Lung (tissue), 11 donors: ENCODE measurements at regions not wholly inside any gene's neighbourhood (a gene's known extent, or its start where the extent isn't known, plus 50 kb on each side); places are given as distances from the start of the nearest gene placed in this dataset.

Source experiments
- ATAC-seq: fragments of 200-7000 bp; cut with Tn5 transposase; one replicate; pipeline ENCODE4 v1.9.1; 2020; ENCODE audit warnings: moderate number of reproducible peaks; ENCODE audit not compliant: insufficient read depth, low FRiP score
- DNase-seq, 3 donors: peaks; one replicate each; pipeline ENCODE4 v3.0.0-alpha.2; 2013 to 2017
- H3K27ac ChIP-seq, 2 donors: one replicate each; pipeline ENCODE4 v1.5.1; 2013; ENCODE audit warnings: mild to moderate bottlenecking in 2 of 2, moderate library complexity in 2 of 2, control low read depth in 1 of 2, inconsistent platforms in 1 of 2, low read depth in 1 of 2, low read length in 1 of 2
- H3K27me3 ChIP-seq, 3 donors: one replicate each; pipeline ENCODE4 v1.5.1; 2013; ENCODE audit warnings: low read length in 2 of 3; ENCODE audit not compliant: control insufficient read depth in 3 of 3, insufficient read depth in 3 of 3
- H3K36me3 ChIP-seq, 4 donors: one replicate each; pipeline ENCODE4 v1.5.1; 2013; ENCODE audit warnings: low read length in 4 of 4, mild to moderate bottlenecking in 1 of 4, moderate library complexity in 1 of 4; ENCODE audit not compliant: control insufficient read depth in 4 of 4, insufficient read depth in 4 of 4
- H3K4me1 ChIP-seq, 5 donors: one replicate each; pipeline ENCODE4 v1.5.1; 2013; ENCODE audit warnings: low read length in 5 of 5, mild to moderate bottlenecking in 2 of 5, moderate library complexity in 1 of 5; ENCODE audit not compliant: control insufficient read depth in 5 of 5, insufficient read depth in 5 of 5
- H3K4me3 ChIP-seq: one replicate; pipeline ENCODE4 v1.5.1; 2013; ENCODE audit warnings: mild to moderate bottlenecking, control low read depth, moderate library complexity
- H3K9ac ChIP-seq, 2 donors: one replicate each; pipeline ENCODE4 v1.5.1; 2013; ENCODE audit warnings: low read length in 2 of 2, control low read depth in 1 of 2; ENCODE audit not compliant: insufficient read depth in 1 of 2
- H3K9me3 ChIP-seq, 4 donors: one replicate each; pipeline ENCODE4 v1.5.1; 2013; ENCODE audit warnings: low read length in 3 of 4, mild to moderate bottlenecking in 1 of 4, moderate library complexity in 1 of 4; ENCODE audit not compliant: control insufficient read depth in 4 of 4, insufficient read depth in 3 of 4
- CTCF ChIP-seq: IDR thresholded peaks from 2 replicates; pipeline ENCODE4 v1.5.1; 2012; ENCODE audit warnings: mild to moderate bottlenecking; ENCODE audit errors: control extremely low read depth, extremely low read depth
- WGBS, 2 donors: extraction: QIAGEN DNeasy Blood & Tissue Kit; methylation state at CpG; one replicate each; pipeline ENCODE4 v1.1.7; 2013; 5-methylcytosine and 5-hydroxymethylcytosine counted together
- donor health status: control.
- donor health status: control.
- donor health status: Bipolar disorder and iron deficiency.
- donor health status: healthy.
- donor health status: DM: yes; HTN: yes; CAD: no.

GRCh38 chr9:16959391-16959790, 88.9 kb upstream of the BNC2 start:
- Histone ChIP-seq H3K9me3 (peaks cover 0 to 6% (median 1%) of the 10 kb centered on the region in 4 donors), H3K27me3 (no peaks in the 10 kb centered on the region), H3K4me3 (no peak overlapping the region), H3K27ac (no peak overlapping the region), H3K36me3 (no peaks in the 10 kb centered on the region), H3K9ac (no peak overlapping the region), H3K4me1 (peaks cover 0 to 1% (median 0%) of the 10 kb centered on the region in 5 donors)
- DNase-seq (no peak), ATAC-seq (no peak)
- TF ChIP-seq CTCF, result no peak

GRCh38 chr9:16954040-16954439, 83.6 kb upstream of the BNC2 start:
- Histone ChIP-seq H3K4me3 (no peak overlapping the region), H3K27me3 (no peaks in the 10 kb centered on the region), H3K27ac (no peak overlapping the region), H3K4me1 (no peaks in the 10 kb centered on the region), H3K9ac (no peak overlapping the region), H3K36me3 (no peaks in the 10 kb centered on the region), H3K9me3 (no peaks in the 10 kb centered on the region)
- ATAC-seq, result no peak
- no peak for DNase-seq
- 86 to 89% methylated on average over 2 of the region's 2 CpGs for WGBS, 2 donors
- no peak for TF ChIP-seq CTCF

- H3K36me3 ChIP-seq, result no peaks in the 10 kb centered on the region
- DNase-seq, result no peak
Observed at GRCh38 chr9:16951502-16951901, 81.0 kb upstream of the BNC2 start.

More at GRCh38 chr9:16951502-16951901, 81.0 kb upstream of the BNC2 start:
- Histone ChIP-seq H3K4me3 (no peak overlapping the region), H3K9ac (no peak overlapping the region), H3K27ac (no peak overlapping the region), H3K4me1 (no peaks in the 10 kb centered on the region), H3K9me3 (no peaks in the 10 kb centered on the region), H3K27me3 (no peaks in the 10 kb centered on the region)
- ATAC-seq, result no peak
- WGBS, 2 donors, result 89 to 95% methylated on average over 2 of the region's 2 CpGs
- no peak for TF ChIP-seq CTCF
